ENCODE measurements at regions not wholly inside any gene's neighbourhood (a gene's known extent, or its start where the extent isn't known, plus 50 kb on each side); places are given as distances from the start of the nearest gene placed in this dataset.

GRCh38 chr9:113690055-113690740, 185.9 kb upstream of the ZNF618 start:
- intact Hi-C loops (cut with DNase I; ENCODE audit: low total_unique reads), result no loop called here
- Histone ChIP-seq H3K27ac (no peak overlapping the region), H3K36me3 (no peaks in the 10 kb centered on the region), H3K9me3 (peaks cover 0 to 20% (median 0%) of the 10 kb centered on the region in 8 donors), H3K4me3 (no peak overlapping the region), H3K27me3 (replicated peaks in 1 of 7) (peaks cover 0 to 60% (median 12%) of the 10 kb centered on the region in 7 donors), H3K4me1 (peaks cover 0 to 13% (median 7%) of the 10 kb centered on the region in 6 donors)
- TF ChIP-seq POLR2AphosphoS5 (IDR thresholded peaks at IDR 0.05) (no peak), CTCF (IDR thresholded peaks at IDR 0.05 in 8 of 11, conservative IDR thresholded peaks at IDR 0.05 in 3 of 11) (no peak), POLR2A (IDR thresholded peaks at IDR 0.05) (no peak)
- WGBS, 5 donors, result 62 to 73% (median 68%) methylated on average over 11 of the region's 11 CpGs
- DNase-seq, result no peak

- Histone ChIP-seq H3K27me3 (replicated peaks in 1 of 7) (peaks cover 0 to 48% (median 12%) of the 10 kb centered on the region in 7 donors), H3K4me3 (no peak overlapping the region), H3K4me1 (peaks cover 0 to 14% (median 9%) of the 10 kb centered on the region in 6 donors), H3K9me3 (peaks cover 0 to 19% (median 0%) of the 10 kb centered on the region in 8 donors), H3K27ac (no peak overlapping the region), H3K36me3 (no peaks in the 10 kb centered on the region)
- intact Hi-C loops (cut with DNase I; ENCODE audit: low total_unique reads), result no loop called here
- 76 to 87% (median 84%) methylated on average over 2 of the region's 2 CpGs for WGBS, 5 donors
- DNase-seq, result no peak
- TF ChIP-seq POLR2AphosphoS5 (IDR thresholded peaks at IDR 0.05) (no peak), POLR2A (IDR thresholded peaks at IDR 0.05) (no peak), CTCF (IDR thresholded peaks at IDR 0.05 in 8 of 11, conservative IDR thresholded peaks at IDR 0.05 in 3 of 11) (no peak)
These were observed 183.9 kb upstream of the ZNF618 start for GRCh38 chr9:113692256-113692655.

- Histone ChIP-seq H3K4me3 (no peak overlapping the region), H3K27ac (no peak overlapping the region), H3K4me1 (peaks cover 0 to 3% (median 0%) of the 10 kb centered on the region in 6 donors), H3K36me3 (no peaks in the 10 kb centered on the region), H3K27me3 (replicated peaks in 1 of 7) (peaks cover 0 to 29% (median 0%) of the 10 kb centered on the region in 7 donors), H3K9me3 (peaks cover 0 to 19% (median 0%) of the 10 kb centered on the region in 8 donors)
- intact Hi-C loops (cut with DNase I; ENCODE audit: low total_unique reads), result no loop called here
- TF ChIP-seq POLR2AphosphoS5 (IDR thresholded peaks at IDR 0.05) (no peak), POLR2A (IDR thresholded peaks at IDR 0.05) (no peak), CTCF (IDR thresholded peaks at IDR 0.05 in 8 of 11, conservative IDR thresholded peaks at IDR 0.05 in 3 of 11) (no peak)
- DNase-seq, result no peak
- 75 to 89% (median 78%) methylated on average over 4 of the region's 4 CpGs for WGBS, 5 donors
These were observed 181.2 kb upstream of the ZNF618 start for GRCh38 chr9:113694912-113695311.

GRCh38 chr9:113695440-113695851, 180.7 kb upstream of the ZNF618 start:
- TF ChIP-seq POLR2AphosphoS5 (IDR thresholded peaks at IDR 0.05) (no peak), POLR2A (IDR thresholded peaks at IDR 0.05) (no peak), CTCF (IDR thresholded peaks at IDR 0.05 in 8 of 11, conservative IDR thresholded peaks at IDR 0.05 in 3 of 11) (no peak)
- WGBS, 5 donors, result 48 to 74% (median 64%) methylated on average over 2 of the region's 2 CpGs
- intact Hi-C loops (cut with DNase I; ENCODE audit: low total_unique reads), result no loop called here

More at GRCh38 chr9:113695440-113695851, 180.7 kb upstream of the ZNF618 start:
- peaks cover 0 to 19% (median 0%) of the 10 kb centered on the region in 8 donors for H3K9me3 ChIP-seq
- H3K4me3 ChIP-seq, result no peak overlapping the region
- no peak for DNase-seq
- H3K27ac ChIP-seq, result no peak overlapping the region
- peaks cover 0 to 3% (median 0%) of the 10 kb centered on the region in 6 donors for H3K4me1 ChIP-seq
- peaks cover 0 to 29% (median 0%) of the 10 kb centered on the region in 7 donors for H3K27me3 ChIP-seq (replicated peaks in 1 of 7)
- no peaks in the 10 kb centered on the region for H3K36me3 ChIP-seq

All from spleen (tissue), 11 donors.